ENCODE measurements at regions not wholly inside any gene's neighbourhood (a gene's known extent, or its start where the extent isn't known, plus 50 kb on each side); places are given as distances from the start of the nearest gene placed in this dataset.
"Not testable (repeated sequence)": the region's sequence is repeated elsewhere in the genome, so short reads cannot be mapped to it uniquely, and the experiment has no call there.

DNA sequence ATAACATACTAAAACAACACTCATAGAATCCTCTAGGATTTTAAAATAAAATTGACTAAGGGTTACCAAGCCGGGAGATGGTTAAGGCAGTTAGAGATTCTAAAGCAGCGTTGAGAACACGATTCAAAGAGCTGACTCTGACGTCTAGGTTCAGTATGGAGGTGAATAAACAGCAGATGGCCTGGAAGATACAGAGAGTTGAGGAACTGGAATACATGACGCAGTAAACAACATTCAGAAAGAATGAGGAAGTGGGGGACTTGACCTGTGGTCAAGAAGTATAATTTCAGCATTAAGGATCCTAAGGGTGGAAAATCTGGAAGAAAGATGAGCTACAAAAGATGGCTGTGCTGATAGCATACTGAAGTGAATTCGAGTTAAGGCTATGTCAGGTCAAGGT lies 172.5 kb upstream of the NBPF9 start:
- DNase-seq (ENCODE audit: low read depth, low spot score) = not testable (repeated sequence)

DNA sequence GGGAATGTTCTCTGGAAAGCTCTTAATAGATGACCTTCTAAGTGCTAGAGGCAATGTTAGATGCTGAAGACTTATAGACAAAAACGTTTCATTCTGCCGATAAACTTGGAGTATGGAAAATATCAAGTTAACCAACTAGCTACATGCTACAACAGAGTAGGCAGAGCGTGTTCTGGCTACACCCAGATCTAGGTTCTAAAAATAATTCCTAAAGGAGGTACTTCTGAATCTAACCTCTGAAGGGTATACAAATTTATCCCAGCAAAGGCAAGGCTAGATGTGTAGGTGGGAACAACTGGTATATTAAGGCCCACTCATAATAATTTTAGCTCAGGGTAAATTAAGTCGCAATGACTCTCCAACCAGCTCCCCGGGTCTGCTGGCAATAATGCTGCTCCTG lies 173.1 kb upstream of the NBPF9 start:
- DNase-seq (ENCODE audit: low read depth, low spot score) = not testable (repeated sequence)

DNA sequence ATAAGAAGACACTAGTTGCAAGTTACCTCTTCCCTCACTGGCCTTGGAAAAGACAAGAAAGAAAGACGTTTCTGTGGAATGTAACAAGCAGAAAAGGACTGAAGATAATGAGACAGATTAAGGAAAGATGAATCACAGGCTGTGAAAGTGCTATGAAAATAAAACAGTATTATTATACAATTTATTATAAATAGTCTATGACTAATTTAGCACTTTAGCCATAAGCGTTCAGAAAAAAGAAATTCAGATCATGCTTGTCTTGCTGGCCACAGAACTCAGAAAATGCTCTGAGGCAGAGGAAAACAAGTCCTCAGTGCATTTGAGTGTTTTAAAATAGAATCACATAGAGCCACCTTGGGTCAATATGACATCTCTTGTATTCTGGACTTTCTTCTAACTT lies 174.8 kb upstream of the NBPF9 start:
- not testable (repeated sequence) for DNase-seq (ENCODE audit: low read depth, low spot score)

DNA sequence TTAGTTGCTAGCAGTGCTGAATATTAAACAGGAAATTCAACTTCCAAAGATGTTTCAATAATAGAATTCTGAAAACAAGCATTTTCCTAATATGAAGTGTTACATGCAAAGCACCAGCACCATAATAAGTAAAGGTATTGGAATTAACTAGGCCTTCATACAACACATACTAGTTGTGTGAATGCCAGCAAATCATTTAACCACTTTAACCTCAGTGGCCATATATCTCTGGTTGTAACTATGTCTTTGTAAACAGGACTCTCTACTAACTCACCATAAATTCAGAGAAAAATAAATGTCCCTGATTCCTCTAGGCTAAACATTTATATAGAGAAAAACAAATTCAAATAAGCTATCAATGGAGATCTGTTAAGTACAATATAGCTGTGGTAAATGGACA lies 175.7 kb upstream of the NBPF9 start:
- not testable (repeated sequence) for DNase-seq (ENCODE audit: low read depth, low spot score)

DNA sequence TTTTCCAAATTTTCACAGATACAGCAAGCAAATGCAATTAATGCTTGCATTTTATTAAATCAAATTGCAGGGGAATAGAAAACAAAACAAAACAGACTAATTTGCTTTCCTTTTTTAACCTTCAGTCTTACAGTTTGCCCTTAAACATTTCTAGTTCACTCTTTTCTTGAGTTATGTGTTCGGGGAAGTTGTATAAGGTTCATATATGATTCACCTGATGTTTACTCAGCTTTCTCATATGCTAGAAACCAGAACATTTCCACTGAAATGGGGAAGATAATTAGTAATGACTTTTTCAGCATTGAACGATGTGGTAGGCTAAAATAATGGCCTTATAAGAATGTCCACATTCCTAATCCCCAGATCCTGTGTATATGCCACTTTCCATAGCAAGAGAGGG lies 176.2 kb upstream of the NBPF9 start:
- not testable (repeated sequence) for DNase-seq (ENCODE audit: low read depth, low spot score)

DNA sequence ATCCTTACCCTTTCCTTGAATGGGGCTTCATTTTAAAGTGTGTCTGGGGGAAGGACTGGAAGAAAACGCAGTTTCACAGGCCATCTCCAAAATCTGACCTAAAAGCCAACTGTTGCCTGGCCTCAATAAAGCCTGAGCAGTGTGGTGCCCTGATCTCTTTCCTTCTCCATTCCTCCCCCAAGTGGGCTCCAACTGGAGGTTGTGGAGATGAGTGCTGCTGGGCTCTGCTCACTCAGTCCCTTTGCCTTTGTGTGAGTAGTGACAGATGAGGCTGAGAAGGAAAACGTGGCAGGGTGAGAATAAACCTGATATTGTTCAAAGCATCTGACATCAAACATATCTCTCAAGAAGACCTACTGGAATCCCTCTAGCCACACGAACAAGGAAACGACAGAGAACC lies 181.4 kb upstream of the NBPF9 start:
- not testable (repeated sequence) for DNase-seq (ENCODE audit: low read depth, low spot score)

DNA sequence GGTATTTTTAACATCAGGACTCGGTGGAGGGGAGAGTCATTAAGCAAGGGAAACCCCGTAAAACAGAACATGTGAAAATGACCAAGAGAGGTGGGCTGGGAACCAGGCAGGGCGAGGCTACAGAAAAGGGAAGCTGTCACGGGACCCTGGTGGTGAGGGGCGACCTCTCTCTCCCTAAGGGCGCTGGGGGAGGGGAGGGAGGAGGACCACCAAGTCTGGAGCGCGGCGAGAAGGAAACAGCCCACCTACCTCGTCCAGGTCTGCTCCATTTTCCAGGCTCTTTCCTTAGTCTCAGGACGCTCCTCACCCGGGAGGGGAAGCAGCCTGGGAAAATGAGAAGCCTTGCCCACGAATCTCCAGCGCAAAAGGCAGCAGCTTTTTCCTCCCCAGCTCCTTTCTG lies 181.9 kb upstream of the NBPF9 start:
- DNase-seq (ENCODE audit: low read depth, low spot score) = not testable (repeated sequence)

DNA sequence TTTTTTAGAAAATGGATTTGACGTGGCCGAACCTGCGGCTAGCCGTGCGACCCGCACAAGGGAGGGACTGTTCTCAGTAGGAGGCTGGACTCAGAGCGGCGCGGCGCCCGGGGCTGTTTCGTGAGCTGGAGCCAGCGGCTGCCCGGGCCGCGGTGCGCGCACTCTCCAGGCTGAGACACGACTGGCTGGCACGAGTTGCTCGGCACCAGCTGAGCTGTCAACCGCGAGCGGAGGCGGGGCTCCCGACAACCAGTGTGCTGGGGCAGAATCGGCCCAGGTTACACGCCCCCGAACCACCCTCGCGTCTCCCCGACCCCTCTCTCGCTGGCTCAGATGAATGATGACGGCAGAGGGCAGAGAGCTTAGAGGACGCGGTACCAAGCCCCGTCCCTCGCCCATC lies 182.3 kb upstream of the NBPF9 start:
- not testable (repeated sequence) for DNase-seq (ENCODE audit: low read depth, low spot score)

DNA sequence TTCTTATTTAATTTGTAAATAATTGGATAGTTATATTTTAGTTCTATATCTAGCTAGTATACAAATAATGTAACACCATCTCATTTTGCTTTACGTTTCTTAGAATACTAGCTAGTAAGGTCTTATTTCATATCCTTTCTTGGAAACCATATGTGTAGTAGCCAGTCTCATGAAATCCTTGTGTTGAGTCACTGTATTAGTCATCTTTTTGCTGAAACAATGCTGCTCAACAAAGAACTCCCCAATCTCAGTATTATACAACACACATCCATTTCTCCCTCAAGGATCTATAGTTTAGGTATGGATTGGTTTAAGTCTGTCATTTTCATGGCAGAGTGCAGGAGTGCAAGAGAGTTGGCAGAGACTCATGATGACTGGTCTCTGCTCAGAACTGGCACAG lies 185.2 kb upstream of the NBPF9 start:
- not testable (repeated sequence) for DNase-seq (ENCODE audit: low read depth, low spot score)

DNA sequence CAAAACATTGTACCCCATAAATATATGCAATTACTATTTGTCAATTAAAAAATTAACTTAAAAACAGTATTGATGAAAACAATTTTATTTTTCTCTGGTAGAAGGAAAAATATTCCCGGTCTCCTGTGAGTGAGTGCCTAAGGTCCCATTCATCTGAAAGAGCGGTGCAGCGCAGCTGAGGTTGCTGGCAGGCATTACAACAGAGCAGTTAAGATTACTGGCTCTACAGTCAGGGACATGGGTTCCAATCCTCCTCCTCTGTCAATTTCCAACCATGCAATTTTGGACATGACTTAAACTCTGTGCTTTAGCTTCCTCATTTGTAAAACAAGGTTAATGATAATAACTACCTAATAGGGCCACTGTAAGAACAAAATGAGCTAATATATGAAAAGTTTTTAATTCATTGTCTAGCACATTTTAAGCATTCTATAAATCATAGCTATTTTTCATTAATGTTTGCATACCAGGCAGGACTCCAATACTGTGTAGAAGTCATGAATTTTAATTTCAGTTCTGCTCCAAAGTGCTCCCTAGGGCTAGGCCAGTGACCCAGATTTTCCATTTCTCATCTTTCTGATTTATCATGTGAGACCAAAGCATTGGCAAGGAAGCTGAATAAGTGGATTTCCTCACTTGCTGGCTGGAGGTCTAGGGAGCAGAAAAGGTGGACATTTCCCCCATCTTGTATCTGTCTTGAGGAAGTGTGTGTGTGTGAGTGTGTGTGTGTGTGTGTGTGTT lies 174.2 kb upstream of the NBPF19 start:
- DNase-seq (ENCODE audit: low read depth, low spot score) = not testable (repeated sequence)

DNA sequence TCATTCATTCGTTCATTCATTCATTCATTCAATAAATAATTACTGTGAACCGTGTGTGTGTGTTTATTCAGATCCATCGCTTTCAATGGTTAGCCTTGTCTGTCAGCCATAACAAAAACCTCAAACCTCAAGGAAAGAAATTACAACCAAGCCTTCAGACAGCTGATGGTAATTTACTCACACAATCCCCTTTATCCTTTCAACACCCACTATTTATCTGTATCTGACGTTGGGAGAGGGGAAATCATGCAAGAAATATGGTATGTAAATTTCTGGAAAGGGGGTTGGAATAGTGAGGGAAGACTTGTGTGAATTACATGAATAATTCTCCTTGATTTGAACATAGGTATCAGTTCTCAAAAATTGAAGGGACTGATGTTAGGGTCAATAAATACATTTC lies 173.6 kb upstream of the NBPF19 start:
- not testable (repeated sequence) for DNase-seq (ENCODE audit: low read depth, low spot score)

DNA sequence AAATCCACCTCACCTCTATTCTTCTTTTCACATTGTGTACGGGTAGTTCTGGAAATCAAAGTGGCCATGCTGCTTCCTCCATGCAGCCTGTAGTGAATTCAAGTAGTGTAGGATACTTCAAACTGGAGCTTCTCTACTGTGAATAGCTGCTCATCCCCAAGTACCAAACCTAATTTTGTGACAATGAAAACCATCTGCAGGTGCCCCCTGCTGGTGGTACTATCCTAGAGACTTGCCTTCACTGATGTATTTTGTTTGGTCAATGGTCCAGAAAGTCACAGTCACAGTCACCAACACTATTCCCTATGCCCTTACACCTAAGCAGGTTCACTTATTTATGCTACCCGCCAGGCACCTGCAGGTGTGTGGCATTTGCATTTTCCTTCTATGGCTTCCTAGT lies 170.0 kb upstream of the NBPF19 start:
- DNase-seq (ENCODE audit: low read depth, low spot score) = not testable (repeated sequence)

DNA sequence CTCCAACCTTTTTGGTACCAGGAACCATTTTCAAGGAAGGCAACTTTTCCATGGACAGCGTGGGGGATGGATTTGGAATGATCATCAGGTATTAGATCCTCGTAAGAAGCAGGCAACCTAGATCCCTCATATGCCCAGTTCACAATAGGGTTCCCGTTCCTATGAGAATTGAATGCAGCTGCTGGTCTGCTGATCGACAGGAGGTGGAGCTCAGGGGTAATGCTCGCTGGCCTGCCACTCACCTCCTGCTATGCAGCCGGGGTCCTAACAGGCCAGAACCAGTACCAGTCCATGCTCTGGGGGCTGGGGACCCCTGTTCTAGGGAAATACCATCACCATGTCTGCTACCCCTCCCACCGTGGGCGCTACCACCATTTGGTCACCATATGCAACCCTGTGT lies 167.2 kb upstream of the NBPF19 start:
- DNase-seq (ENCODE audit: low read depth, low spot score) = not testable (repeated sequence)

DNA sequence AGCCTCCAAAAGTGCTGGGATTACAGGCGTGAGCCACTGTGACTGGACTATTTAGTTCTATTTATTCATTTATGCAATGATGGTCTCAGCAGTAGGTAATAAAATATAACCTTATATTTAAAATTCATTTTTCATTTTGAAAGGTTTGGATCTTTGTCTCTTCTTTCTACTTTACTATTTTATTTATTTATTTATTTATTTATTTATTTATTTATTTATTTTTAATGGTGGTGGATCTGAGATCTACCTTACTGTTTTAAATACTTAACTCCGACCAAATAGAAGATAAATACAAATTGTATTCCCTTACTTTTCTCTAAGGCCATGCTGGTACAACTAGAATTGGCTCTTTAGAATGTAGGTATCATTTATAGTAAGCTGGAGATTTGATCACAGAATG lies 159.9 kb upstream of the NBPF19 start:
- not testable (repeated sequence) for DNase-seq (ENCODE audit: low read depth, low spot score)

DNA sequence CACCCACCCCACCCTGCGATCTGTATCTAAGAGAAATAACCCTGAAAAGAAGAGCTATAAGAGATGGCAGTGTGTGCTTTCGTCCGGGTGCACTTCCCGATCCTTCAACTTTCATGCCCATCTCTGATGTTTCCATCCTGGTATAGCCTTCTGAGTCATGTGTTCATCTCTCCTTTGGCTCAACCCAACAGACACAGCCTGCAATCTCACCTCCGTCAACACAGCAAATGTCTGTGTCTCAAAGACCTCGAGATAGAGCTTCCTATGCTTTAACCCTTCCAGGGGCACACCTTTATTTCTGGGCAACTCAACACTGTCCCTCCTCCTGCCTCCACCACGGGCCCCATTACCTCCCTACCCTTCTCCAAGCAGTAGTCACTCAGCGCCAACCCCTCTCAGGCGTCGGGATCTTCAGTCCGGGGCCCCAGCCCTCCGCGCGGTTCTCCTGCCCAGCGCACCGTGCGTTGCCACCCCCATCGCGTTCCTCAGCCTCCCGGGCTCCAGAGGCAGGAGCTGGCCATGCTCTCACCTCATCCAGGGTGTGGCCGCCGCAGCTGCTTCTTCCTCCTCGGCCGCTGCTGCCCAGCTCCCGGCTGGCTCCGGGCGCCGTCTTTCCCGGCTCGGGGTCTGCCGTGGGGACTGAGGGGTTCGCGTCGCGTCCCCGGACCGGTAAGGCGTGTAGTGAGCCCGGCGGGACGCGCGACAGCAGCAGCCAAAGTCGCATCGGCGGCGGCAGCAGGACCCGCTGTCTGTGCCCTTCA lies 153.7 kb upstream of the NBPF19 start:
- DNase-seq (ENCODE audit: low read depth, low spot score) = not testable (repeated sequence)

DNA sequence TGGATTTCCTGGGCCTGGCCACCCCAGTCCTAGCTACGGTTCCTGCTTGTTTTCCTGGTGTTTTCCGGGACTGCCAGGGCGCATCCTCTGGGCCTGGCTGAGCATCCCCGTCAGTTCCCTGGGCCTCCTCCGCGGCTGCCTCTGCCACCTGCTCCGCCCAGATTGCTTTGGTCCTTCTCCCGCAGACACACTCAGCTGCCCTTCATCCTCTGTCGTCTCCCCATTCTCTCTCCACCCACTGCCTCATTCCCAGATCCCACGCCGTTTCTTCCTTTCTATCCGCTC lies 153.2 kb upstream of the NBPF19 start:
- DNase-seq (ENCODE audit: low read depth, low spot score) = not testable (repeated sequence)

DNA sequence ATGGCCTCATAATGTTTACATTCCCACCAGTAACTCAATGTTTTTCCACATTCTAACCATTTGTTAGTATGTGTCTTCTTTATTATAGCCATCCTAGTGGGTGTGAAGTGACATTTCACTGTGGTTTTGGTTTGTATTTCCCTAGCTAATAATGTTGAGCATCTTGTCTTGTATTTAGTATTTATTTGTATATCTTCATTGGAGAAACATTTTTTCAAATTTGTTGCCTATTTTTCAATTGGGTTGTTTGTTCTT lies 144.8 kb upstream of the NBPF19 start:
- not testable (repeated sequence) for DNase-seq (ENCODE audit: low read depth, low spot score)

DNA sequence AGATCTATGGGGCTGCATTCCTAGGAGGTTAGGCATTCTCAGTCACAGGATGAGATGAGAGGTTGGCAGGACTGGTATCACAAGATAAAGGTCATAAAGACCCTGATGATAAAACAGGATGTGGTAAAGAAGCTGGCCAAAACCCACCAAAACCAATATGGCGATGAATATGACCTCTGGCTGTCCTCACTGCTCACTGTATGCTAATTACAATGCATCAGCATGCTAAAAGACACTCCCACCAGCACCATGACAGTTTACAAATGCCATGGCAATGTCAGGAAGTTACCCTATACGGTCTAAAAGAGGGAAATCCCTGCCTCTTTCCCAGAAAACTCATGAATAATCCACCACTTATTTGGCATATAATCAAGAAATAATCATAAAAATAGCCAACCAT lies 138.8 kb upstream of the NBPF19 start:
- DNase-seq (ENCODE audit: low read depth, low spot score) = not testable (repeated sequence)

DNA sequence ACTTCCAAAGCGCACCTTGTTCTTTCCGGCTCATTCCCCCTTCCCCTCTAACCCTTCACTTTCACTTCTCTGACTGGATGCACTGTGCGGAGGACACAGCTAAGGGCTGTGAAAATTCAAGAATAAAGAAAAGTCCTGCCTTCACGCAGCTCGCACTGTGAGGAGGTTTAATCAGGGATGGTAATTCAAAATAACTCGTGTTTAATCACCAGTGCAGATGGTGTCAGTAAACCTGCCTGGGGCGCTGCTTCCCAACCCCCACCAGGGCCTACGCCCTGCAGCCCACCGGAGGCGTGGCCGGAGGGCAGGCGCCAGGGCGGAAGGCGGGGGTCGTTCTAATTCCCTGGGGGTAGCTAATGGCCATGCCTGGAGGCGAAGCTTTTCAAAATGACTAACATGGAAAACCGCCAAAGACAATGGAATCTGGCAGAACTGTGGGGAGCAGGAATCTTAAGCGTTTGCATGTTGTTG lies 136.6 kb upstream of the NBPF19 start:
- not testable (repeated sequence) for DNase-seq (ENCODE audit: low read depth, low spot score)

DNA sequence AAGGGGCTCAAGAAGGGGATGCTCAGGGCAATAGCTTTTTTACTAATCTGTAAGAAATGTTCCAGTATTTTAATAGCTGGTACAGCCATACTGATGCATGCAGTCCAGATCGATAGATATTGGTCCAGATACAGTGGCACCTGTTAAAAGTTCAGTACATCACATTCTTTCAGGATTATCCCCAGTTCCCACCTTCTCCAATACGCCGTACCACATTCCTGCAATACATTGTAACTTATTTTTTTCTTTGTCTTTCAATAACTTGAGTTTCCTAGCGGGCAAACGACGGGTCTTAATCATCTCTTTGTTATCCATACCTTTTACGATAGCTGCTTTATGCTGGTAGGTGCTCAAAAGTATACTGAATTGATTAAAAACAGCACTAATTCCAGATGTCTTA lies 136.1 kb upstream of the NBPF19 start:
- DNase-seq (ENCODE audit: low read depth, low spot score) = not testable (repeated sequence)

DNA sequence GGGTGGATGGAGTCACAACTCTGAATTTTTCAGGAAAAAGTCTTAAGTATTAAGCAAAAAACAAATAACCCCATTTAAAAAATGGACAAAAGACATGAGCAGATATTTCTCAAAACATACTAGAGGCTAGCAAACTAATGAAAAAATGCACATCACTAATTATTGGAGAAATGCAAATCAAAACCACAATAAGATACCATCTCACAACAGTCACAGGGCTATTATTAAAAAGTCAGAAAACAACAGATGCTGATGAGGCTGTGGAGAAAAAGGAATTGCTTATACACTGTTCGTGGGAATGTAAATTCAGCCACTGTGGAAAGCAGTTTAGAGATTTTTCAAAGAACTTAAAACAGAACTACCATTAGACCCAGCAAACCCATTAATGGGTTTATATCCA lies 125.4 kb upstream of the NBPF19 start:
- DNase-seq (ENCODE audit: low read depth, low spot score) = not testable (repeated sequence)

DNA sequence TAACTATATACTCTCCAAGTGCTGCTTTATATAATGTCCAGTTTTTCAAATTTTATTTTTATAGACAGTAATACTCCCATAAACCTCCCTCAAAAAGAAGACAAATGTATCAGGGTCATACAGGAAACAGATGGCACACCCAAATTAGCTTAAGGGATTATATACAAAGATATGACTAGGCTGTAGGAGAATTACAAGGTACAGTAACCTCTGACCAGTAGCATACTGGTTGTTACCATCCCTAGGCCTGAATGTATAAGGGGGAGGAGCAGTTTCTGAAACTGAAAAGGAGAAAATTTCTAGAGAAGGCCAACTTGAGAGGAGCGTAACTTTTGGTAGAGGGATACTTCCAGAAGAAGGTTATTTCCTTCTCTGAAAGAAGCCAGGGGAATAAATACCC lies 122.6 kb upstream of the NBPF19 start:
- not testable (repeated sequence) for DNase-seq (ENCODE audit: low read depth, low spot score)

DNA sequence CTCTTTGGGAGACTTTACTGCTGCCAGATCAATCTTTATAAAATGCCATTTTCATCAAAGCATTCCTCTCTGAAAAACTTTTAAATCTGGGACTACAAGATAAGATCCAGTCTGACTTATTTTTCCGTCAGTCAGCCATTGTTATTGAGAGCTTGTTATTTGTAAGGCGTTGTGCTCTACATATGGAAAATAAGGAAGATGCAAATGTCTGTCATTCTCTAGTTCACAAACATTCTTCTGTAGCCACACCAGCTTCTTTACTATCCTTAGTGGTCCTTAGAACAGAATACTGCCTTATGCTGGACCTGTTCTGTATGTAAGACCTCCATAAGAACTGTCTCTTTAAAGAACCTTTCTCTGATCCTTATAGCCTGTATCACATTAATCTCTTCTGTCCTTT lies 120.3 kb upstream of the NBPF19 start:
- not testable (repeated sequence) for DNase-seq (ENCODE audit: low read depth, low spot score)
